ENCODE measurements at regions not wholly inside any gene's neighbourhood (a gene's known extent, or its start where the extent isn't known, plus 50 kb on each side); places are given as distances from the start of the nearest gene placed in this dataset.

- no peak for TF ChIP-seq CREB1 (IDR thresholded peaks at IDR 0.05; ENCODE audit: low read depth)
- no peak for TF ChIP-seq YY1 (IDR thresholded peaks at IDR 0.05; ENCODE audit: low read depth)
- TF ChIP-seq NFIC (IDR thresholded peaks at IDR 0.05) = no peak
- TF ChIP-seq EP300 (IDR thresholded peaks at IDR 0.05; ENCODE audit: borderline replicate concordance) = no peak
- TF ChIP-seq FOXM1 (IDR thresholded peaks at IDR 0.05; ENCODE audit: borderline replicate concordance, low read depth) = no peak
- no peak for TF ChIP-seq MAX (IDR thresholded peaks at IDR 0.05)
- TF ChIP-seq CEBPB (IDR thresholded peaks at IDR 0.05) = no peak
- no peak for TF ChIP-seq TEAD4 (IDR thresholded peaks at IDR 0.05)
- TF ChIP-seq RAD21 (IDR thresholded peaks at IDR 0.05; ENCODE audit: low read depth) = no peak
- TF ChIP-seq REST (IDR thresholded peaks at IDR 0.05; ENCODE audit: low read depth) = no peak
- TF ChIP-seq USF1 (IDR thresholded peaks at IDR 0.05) = no peak
- TF ChIP-seq TCF12 (IDR thresholded peaks at IDR 0.05; ENCODE audit: low read depth) = no peak
- TF ChIP-seq TAF1 (IDR thresholded peaks at IDR 0.05; ENCODE audit: low read depth) = no peak
- TF ChIP-seq ZBTB7A (IDR thresholded peaks at IDR 0.05; ENCODE audit: low read depth) = no peak
These were observed 149.2 kb downstream of the TWIST2 start for GRCh38 chr2:238997137-238997390.

- TF ChIP-seq TCF12 (IDR thresholded peaks at IDR 0.05; ENCODE audit: low read depth) (no peak), CEBPB (IDR thresholded peaks at IDR 0.05) (no peak), REST (IDR thresholded peaks at IDR 0.05; ENCODE audit: low read depth) (no peak), TAF1 (IDR thresholded peaks at IDR 0.05; ENCODE audit: low read depth) (no peak), MAX (IDR thresholded peaks at IDR 0.05) (no peak), EGR1 (IDR thresholded peaks at IDR 0.05) (no peak), RAD21 (IDR thresholded peaks at IDR 0.05; ENCODE audit: low read depth) (no peak), NFIC (IDR thresholded peaks at IDR 0.05) (no peak), YY1 (IDR thresholded peaks at IDR 0.05; ENCODE audit: low read depth) (no peak), ZBTB7A (IDR thresholded peaks at IDR 0.05; ENCODE audit: low read depth) (no peak), TEAD4 (IDR thresholded peaks at IDR 0.05) (no peak), FOXM1 (IDR thresholded peaks at IDR 0.05; ENCODE audit: borderline replicate concordance, low read depth) (no peak), EP300 (IDR thresholded peaks at IDR 0.05; ENCODE audit: borderline replicate concordance) (no peak), USF1 (IDR thresholded peaks at IDR 0.05) (no peak), CREB1 (IDR thresholded peaks at IDR 0.05; ENCODE audit: low read depth) (no peak)
These were observed 149.8 kb downstream of the TWIST2 start for GRCh38 chr2:238997684-238998083.

Measured in Ishikawa (cell line).